A549 (cell line): ENCODE measurements at regions not wholly inside any gene's neighbourhood (a gene's known extent, or its start where the extent isn't known, plus 50 kb on each side); places are given as distances from the start of the nearest gene placed in this dataset.

ENCODE experiments used
- CTCF ChIP-seq: fragments of >200 bp; sonication (Bioruptor Twin); formaldehyde crosslinking; IDR thresholded peaks from 3 replicates; pipeline ENCODE4 v1.5.1; 2016
- HOXA7 ChIP-seq: fragments of 250-450 bp; sonication (Bioruptor Pico); IDR thresholded peaks from 2 replicates; pipeline ENCODE4 v1.5.0; 2020; ENCODE audit warnings: mild to moderate bottlenecking, moderate library complexity
- JUNB ChIP-seq: fragments of >200 bp; sonication (Bioruptor Twin); formaldehyde crosslinking; IDR thresholded peaks from 2 replicates; pipeline ENCODE4 v1.6.1; 2016
- KDM1A ChIP-seq: fragments of 200-600 bp; sonication (generic); IDR thresholded peaks from 2 replicates; pipeline ENCODE4 v1.6.1; 2016; ENCODE audit warnings: low read depth, mild to moderate bottlenecking
- KDM5A ChIP-seq: fragments of 200-600 bp; sonication (generic); IDR thresholded peaks from 2 replicates; pipeline ENCODE4 v1.6.1; 2016; ENCODE audit warnings: antibody characterized with exemption, mild to moderate bottlenecking
- MAFK ChIP-seq: fragments of 450-650 bp; IDR thresholded peaks from 2 replicates; pipeline ENCODE4 v1.6.1; 2014; ENCODE audit not compliant: partially characterized antibody
- REST ChIP-seq: fragments of 200-600 bp; sonication (generic); IDR thresholded peaks from 2 replicates; pipeline ENCODE4 v1.6.1; 2016; ENCODE audit warnings: antibody characterized with exemption, mild to moderate bottlenecking, moderate library complexity
- ZFP36 ChIP-seq: fragments of 450-650 bp; IDR thresholded peaks from 2 replicates; pipeline ENCODE4 v1.6.1; 2014; ENCODE audit warnings: borderline replicate concordance; ENCODE audit not compliant: partially characterized antibody

- TF ChIP-seq CTCF = no peak
- no peak for TF ChIP-seq ZFP36
- no peak for TF ChIP-seq KDM5A
- no peak for TF ChIP-seq KDM1A
- no peak for TF ChIP-seq HOXA7 (CRISPR knock-in tag)
- TF ChIP-seq MAFK = no peak
- no peak for TF ChIP-seq REST
- no peak for TF ChIP-seq JUNB
These were observed 144.5 kb upstream of the ABCA1 start for GRCh38 chr9:105072476-105072875.
